ENCODE measurements at regions not wholly inside any gene's neighbourhood (a gene's known extent, or its start where the extent isn't known, plus 50 kb on each side); places are given as distances from the start of the nearest gene placed in this dataset.
"Not testable (repeated sequence)": the region's sequence is repeated elsewhere in the genome, so short reads cannot be mapped to it uniquely, and the experiment has no call there.

- H3K36me3 Mint-ChIP-seq (ENCODE audit: low read depth); DNase-seq; H3K4me1 Mint-ChIP-seq; CTCF ChIA-PET; H3K9me3 Mint-ChIP-seq (ENCODE audit: low read depth); H3K27ac Mint-ChIP-seq; POLR2A ChIA-PET; H3K4me3 Mint-ChIP-seq; intact Hi-C loops (cut with DNase I, micrococcal nuclease); ATAC-seq; H3K27me3 Mint-ChIP-seq: not testable (repeated sequence)
Measured at GRCh38 chr5:124103056-124103455, 591.1 kb downstream of the CSNK1G3 start.

- H3K4me1 Mint-ChIP-seq, result no peaks in the 10 kb centered on the region
- no peaks in the 10 kb centered on the region for H3K36me3 Mint-ChIP-seq (ENCODE audit: low read depth)
- POLR2A ChIA-PET, result no interaction called here
Measured at GRCh38 chr5:124102486-124102885, 590.5 kb downstream of the CSNK1G3 start.

DNA sequence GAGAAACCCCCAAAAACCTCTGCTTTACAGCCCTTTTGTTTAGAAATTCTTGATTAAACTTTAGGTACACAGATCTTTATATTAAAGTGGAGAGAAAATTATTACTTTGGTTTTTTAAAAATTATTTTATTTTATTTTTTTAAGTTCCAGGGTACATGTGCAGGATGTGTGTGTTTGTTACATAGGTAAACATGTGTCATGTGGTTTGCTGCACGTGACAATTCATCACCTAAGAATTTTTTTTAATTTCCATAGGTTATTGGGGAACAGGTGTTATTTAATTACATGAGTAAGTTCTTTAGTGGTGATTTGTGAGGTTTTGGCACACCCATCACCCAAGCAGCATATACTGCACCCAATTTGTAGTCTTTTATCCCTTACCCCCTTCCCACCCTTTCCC, 581.7 kb downstream of the CSNK1G3 start:
- intact Hi-C loops (cut with DNase I, micrococcal nuclease), result no loop called here
- no peaks in the 10 kb centered on the region for H3K4me1 Mint-ChIP-seq
- H3K27me3 Mint-ChIP-seq, result no peaks in the 10 kb centered on the region
- H3K9me3 Mint-ChIP-seq (ENCODE audit: low read depth), result no peaks in the 10 kb centered on the region
- DNase-seq (no peak), ATAC-seq (no peak)
- H3K27ac Mint-ChIP-seq, result no peak overlapping the region
- no peaks in the 10 kb centered on the region for H3K36me3 Mint-ChIP-seq (ENCODE audit: low read depth)
- no peak overlapping the region for H3K4me3 Mint-ChIP-seq
- ChIA-PET CTCF (no interaction called here), POLR2A (no interaction called here)

More at GRCh38 chr5:124102486-124102885, 590.5 kb downstream of the CSNK1G3 start:
- ATAC-seq, result no peak
- no peaks in the 10 kb centered on the region for H3K27me3 Mint-ChIP-seq
- DNase-seq, result no peak
- CTCF ChIA-PET, result no interaction called here
- intact Hi-C loops (cut with DNase I, micrococcal nuclease), result no loop called here
- H3K27ac Mint-ChIP-seq, result no peak overlapping the region
- no peaks in the 10 kb centered on the region for H3K9me3 Mint-ChIP-seq (ENCODE audit: low read depth)
- H3K4me3 Mint-ChIP-seq, result no peak overlapping the region

GRCh38 chr5:124090115-124090514, 578.1 kb downstream of the CSNK1G3 start:
- ChIA-PET POLR2A (no interaction called here), CTCF (no interaction called here)
- H3K27ac Mint-ChIP-seq, result no peak overlapping the region
- no peak for DNase-seq
- H3K4me1 Mint-ChIP-seq, result no peaks in the 10 kb centered on the region
- H3K27me3 Mint-ChIP-seq, result no peaks in the 10 kb centered on the region
- no peaks in the 10 kb centered on the region for H3K36me3 Mint-ChIP-seq (ENCODE audit: low read depth)
- no peaks in the 10 kb centered on the region for H3K9me3 Mint-ChIP-seq (ENCODE audit: low read depth)
- intact Hi-C loops (cut with DNase I, micrococcal nuclease), result no loop called here
- no peak for ATAC-seq
- no peak overlapping the region for H3K4me3 Mint-ChIP-seq

DNA sequence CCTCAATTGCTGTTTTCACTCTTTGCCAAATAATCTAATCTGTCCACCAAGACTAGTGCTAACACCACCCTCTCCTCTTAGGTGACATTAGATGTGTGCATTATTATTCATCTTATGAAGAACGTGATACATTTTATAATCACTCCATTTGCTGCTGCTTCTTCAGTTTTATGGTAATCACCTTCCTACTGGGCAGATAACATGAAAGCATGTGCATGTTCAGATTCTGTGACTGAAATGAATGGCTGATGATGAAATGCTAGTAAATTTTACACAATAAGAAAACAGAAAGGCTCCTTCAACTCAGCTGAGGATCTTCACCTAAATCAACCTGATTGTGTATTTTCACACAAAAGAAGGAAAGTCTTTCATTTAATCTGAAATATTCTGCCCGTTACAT, 577.6 kb downstream of the CSNK1G3 start:
- H3K27me3 Mint-ChIP-seq, result no peaks in the 10 kb centered on the region
- intact Hi-C loops (cut with DNase I, micrococcal nuclease), result no loop called here
- no peaks in the 10 kb centered on the region for H3K4me1 Mint-ChIP-seq
- no peak for DNase-seq
- H3K27ac Mint-ChIP-seq, result no peak overlapping the region
- no peaks in the 10 kb centered on the region for H3K36me3 Mint-ChIP-seq (ENCODE audit: low read depth)
- H3K4me3 Mint-ChIP-seq, result no peak overlapping the region
- ChIA-PET POLR2A (no interaction called here), CTCF (no interaction called here)
- no peaks in the 10 kb centered on the region for H3K9me3 Mint-ChIP-seq (ENCODE audit: low read depth)
- ATAC-seq, result no peak

DNA sequence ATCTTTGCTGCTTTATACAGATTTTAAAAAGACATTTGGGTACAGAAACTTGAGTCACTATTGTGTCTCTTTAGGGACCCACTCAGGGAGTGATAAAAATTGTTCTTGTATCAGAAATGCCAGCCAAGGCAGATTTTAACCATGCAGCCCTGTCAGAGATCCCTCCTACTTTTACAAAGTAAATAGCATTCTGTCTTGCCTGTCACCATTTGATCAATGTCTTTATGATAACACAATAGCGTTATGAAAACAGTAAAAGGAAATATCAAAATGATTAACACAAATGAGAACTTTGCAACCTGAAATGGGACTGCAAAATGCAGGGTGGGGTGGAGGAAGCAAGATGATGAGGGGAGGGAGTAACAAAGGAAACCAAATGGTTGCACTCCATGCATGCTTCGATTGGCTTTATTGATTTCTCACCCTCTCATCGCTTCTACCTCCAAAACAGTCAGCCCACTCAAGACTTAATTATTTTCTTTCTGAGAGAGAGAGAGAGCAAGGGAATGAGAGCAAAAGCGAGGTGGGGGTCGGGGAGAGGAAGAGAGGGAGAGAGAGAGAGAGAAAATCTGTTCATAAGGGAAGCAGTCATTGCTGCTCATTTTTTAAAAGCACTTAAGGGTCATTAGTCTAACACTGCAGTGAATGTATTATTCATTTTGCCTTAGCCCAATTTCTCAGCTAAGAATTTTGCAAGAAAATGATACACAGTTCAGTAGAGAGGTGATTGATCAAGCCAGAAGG, 576.5 kb downstream of the CSNK1G3 start:
- DNase-seq (no peak), ATAC-seq (no peak)
- Mint-ChIP-seq H3K9me3 (ENCODE audit: low read depth) (no peaks in the 10 kb centered on the region), H3K27me3 (no peaks in the 10 kb centered on the region), H3K27ac (no peak overlapping the region), H3K4me3 (no peak overlapping the region), H3K36me3 (ENCODE audit: low read depth) (no peaks in the 10 kb centered on the region), H3K4me1 (no peaks in the 10 kb centered on the region)
- POLR2A ChIA-PET, result no interaction called here
- CTCF ChIA-PET, result no interaction called here
- intact Hi-C loops (cut with DNase I, micrococcal nuclease), result no loop called here

DNA sequence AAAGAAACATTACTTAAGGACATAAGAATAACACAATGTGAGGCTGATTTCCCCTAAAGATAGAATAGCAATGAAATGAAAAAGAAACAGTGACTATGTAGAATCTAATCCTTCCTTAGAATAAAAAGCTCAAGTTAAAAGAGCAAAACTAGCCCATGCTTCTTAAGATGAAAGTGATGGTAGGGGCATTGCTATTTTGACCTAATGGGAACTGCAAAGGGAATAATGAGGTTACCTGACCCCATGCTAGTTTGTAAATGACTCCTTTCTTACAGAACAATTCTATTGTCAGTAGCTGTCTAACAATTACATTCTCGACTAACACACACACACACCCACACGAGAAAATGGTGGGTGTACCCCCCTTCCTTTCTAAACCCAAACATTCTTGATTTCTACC, 575.8 kb downstream of the CSNK1G3 start:
- intact Hi-C loops (cut with DNase I, micrococcal nuclease), result no loop called here
- Mint-ChIP-seq H3K36me3 (ENCODE audit: low read depth) (no peaks in the 10 kb centered on the region), H3K27me3 (no peaks in the 10 kb centered on the region), H3K4me3 (no peak overlapping the region), H3K9me3 (ENCODE audit: low read depth) (no peaks in the 10 kb centered on the region), H3K4me1 (no peaks in the 10 kb centered on the region), H3K27ac (no peak overlapping the region)
- ATAC-seq, result no peak
- no peak for DNase-seq
- ChIA-PET CTCF (no interaction called here), POLR2A (no interaction called here)

GRCh38 chr5:124080256-124080655, 568.3 kb downstream of the CSNK1G3 start:
- CTCF ChIA-PET, result no interaction called here
- no peaks in the 10 kb centered on the region for H3K9me3 Mint-ChIP-seq (ENCODE audit: low read depth)
- H3K27me3 Mint-ChIP-seq, result no peaks in the 10 kb centered on the region
- H3K4me1 Mint-ChIP-seq, result no peaks in the 10 kb centered on the region
- POLR2A ChIA-PET, result no interaction called here
- intact Hi-C loops (cut with DNase I, micrococcal nuclease), result no loop called here
- H3K36me3 Mint-ChIP-seq (ENCODE audit: low read depth), result no peaks in the 10 kb centered on the region
- DNase-seq (no peak), ATAC-seq (no peak)
- H3K27ac Mint-ChIP-seq, result no peak overlapping the region
- H3K4me3 Mint-ChIP-seq, result no peak overlapping the region

DNA sequence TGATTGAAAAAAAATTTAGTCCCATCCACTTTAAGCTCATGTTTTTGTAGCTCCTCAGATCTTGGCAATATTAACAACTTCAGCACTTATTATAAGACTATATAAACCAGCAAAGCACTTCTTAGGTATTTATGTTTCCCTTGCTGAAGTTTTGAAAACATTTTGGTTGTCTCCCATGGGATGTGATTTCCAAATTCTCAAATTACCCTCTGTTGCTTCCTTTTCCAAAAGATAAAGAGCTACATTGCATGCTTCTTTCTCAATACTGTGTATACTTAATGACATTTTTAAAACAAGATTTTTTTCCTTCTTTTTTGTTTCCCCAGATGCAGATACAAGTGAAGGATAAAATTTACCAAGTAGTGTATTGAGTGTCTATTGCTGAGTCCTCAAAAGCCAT, 567.1 kb downstream of the CSNK1G3 start:
- Mint-ChIP-seq H3K27ac (no peak overlapping the region), H3K4me1 (no peaks in the 10 kb centered on the region), H3K9me3 (ENCODE audit: low read depth) (no peaks in the 10 kb centered on the region), H3K4me3 (no peak overlapping the region), H3K27me3 (no peaks in the 10 kb centered on the region), H3K36me3 (ENCODE audit: low read depth) (no peaks in the 10 kb centered on the region)
- DNase-seq (no peak), ATAC-seq (no peak)
- intact Hi-C loops (cut with DNase I, micrococcal nuclease), result no loop called here
- CTCF ChIA-PET, result interaction anchor here (1.0 kb wide), 1 partner anchor 162 kb away, joined by 3 read pairs; no protein-coding TSS in a partner anchor
- POLR2A ChIA-PET, result no interaction called here

GRCh38 chr5:124074500-124074899, 562.5 kb downstream of the CSNK1G3 start:
- Mint-ChIP-seq H3K27me3 (no peaks in the 10 kb centered on the region), H3K9me3 (ENCODE audit: low read depth) (no peaks in the 10 kb centered on the region), H3K4me1 (no peaks in the 10 kb centered on the region), H3K27ac (no peak overlapping the region), H3K36me3 (ENCODE audit: low read depth) (no peaks in the 10 kb centered on the region), H3K4me3 (no peak overlapping the region)
- ChIA-PET CTCF (no interaction called here), POLR2A (no interaction called here)
- intact Hi-C loops (cut with DNase I, micrococcal nuclease), result no loop called here
- ATAC-seq (no peak), DNase-seq (no peak)

DNA sequence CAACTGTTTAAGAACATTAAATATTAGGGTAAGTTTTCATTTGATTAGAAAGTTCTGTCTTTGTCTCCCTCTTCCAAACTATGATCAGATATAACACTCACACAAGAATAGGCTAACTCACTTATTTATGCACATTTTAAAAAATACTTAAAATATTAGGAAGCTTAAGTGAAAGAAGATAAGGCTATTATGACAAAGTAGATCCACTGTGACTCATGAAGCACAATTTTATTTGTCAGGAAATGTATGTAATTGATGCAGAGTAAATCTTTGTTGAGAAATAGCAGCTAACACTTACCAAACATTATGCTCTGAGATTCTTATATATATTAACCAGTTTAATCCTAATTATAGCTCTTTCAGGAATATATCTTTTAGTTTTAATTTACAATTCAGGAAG, 560.6 kb downstream of the CSNK1G3 start:
- ATAC-seq, result no peak
- no peak overlapping the region for H3K4me3 Mint-ChIP-seq
- ChIA-PET POLR2A (no interaction called here), CTCF (no interaction called here)
- no peak for DNase-seq
- no peaks in the 10 kb centered on the region for H3K36me3 Mint-ChIP-seq (ENCODE audit: low read depth)
- no peak overlapping the region for H3K27ac Mint-ChIP-seq
- no peaks in the 10 kb centered on the region for H3K9me3 Mint-ChIP-seq (ENCODE audit: low read depth)
- intact Hi-C loops (cut with DNase I, micrococcal nuclease), result no loop called here
- H3K27me3 Mint-ChIP-seq, result no peaks in the 10 kb centered on the region
- H3K4me1 Mint-ChIP-seq, result no peaks in the 10 kb centered on the region

DNA sequence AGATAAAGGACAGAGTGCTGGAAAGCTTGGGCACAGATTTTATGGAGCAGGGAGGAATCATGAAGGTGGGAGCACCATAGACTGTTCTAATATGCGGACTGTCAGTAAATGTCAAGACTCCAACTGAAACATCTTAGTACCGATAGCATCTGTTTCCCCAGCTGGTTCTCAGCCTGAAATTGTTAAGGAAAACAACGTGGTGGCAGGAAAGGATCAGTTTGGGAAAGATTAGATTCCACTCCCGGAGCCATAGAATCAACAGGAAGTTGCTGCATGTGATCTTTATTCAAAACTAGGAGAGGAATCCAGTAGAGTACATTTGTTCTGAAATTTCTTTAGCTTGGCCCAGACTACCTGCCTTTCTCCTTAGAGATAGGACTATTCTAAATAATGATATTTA, 559.1 kb downstream of the CSNK1G3 start:
- DNase-seq (no peak), ATAC-seq (no peak)
- ChIA-PET POLR2A (no interaction called here), CTCF (interaction anchor here (0.7 kb wide), 1 partner anchor 10 kb away, joined by 3 read pairs; no protein-coding TSS in a partner anchor)
- intact Hi-C loops (cut with DNase I, micrococcal nuclease), result no loop called here
- Mint-ChIP-seq H3K27me3 (no peaks in the 10 kb centered on the region), H3K4me3 (no peak overlapping the region), H3K27ac (no peak overlapping the region), H3K9me3 (ENCODE audit: low read depth) (no peaks in the 10 kb centered on the region), H3K4me1 (no peaks in the 10 kb centered on the region), H3K36me3 (ENCODE audit: low read depth) (no peaks in the 10 kb centered on the region)

DNA sequence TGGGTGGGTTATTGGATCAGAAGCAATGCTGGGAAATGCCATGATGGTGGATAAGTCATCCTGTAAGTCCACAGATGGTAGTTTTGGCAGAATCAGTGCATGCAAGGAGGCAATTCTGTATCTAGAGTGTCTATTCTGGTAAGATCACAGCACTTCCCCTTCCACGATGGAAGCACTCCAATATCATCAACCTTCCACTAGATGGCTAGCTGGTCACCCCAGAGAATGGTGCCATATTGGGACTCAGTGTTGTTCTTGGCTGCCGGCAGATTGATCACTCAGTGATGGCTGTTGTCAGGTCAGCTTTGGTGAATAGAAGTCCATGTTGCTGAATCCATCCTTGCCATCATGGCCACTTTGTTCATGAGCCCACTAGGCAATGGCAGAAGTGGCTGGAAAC, 553.5 kb downstream of the CSNK1G3 start:
- H3K4me1 Mint-ChIP-seq, result no peaks in the 10 kb centered on the region
- POLR2A ChIA-PET, result no interaction called here
- intact Hi-C loops (cut with DNase I, micrococcal nuclease), result no loop called here
- DNase-seq (no peak), ATAC-seq (no peak)
- H3K36me3 Mint-ChIP-seq (ENCODE audit: low read depth), result no peaks in the 10 kb centered on the region
- H3K27me3 Mint-ChIP-seq, result no peaks in the 10 kb centered on the region
- H3K4me3 Mint-ChIP-seq, result no peak overlapping the region
- CTCF ChIA-PET, result no interaction called here
- no peaks in the 10 kb centered on the region for H3K9me3 Mint-ChIP-seq (ENCODE audit: low read depth)
- no peak overlapping the region for H3K27ac Mint-ChIP-seq

Measured in activated CD4-positive, alpha-beta T cell treated with anti-CD3 and anti-CD28 coated beads for 36 hours (primary cell).